Limb (tissue), 2 donors: ENCODE measurements at regions not wholly inside any gene's neighbourhood (a gene's known extent, or its start where the extent isn't known, plus 50 kb on each side); places are given as distances from the start of the nearest gene placed in this dataset.
"Not testable (repeated sequence)": the region's sequence is repeated elsewhere in the genome, so short reads cannot be mapped to it uniquely, and the experiment has no call there.

ENCODE experiments used
- DNase-seq, 2 donors: peaks; one replicate each; pipeline ENCODE4 v3.0.0-alpha.2; 2016; ENCODE audit errors: extremely low spot score in 2 of 2

- DNase-seq = no peak
Observed at GRCh38 chr9:1115370-1115769, 65.2 kb downstream of the DMRT2 start.

DNA sequence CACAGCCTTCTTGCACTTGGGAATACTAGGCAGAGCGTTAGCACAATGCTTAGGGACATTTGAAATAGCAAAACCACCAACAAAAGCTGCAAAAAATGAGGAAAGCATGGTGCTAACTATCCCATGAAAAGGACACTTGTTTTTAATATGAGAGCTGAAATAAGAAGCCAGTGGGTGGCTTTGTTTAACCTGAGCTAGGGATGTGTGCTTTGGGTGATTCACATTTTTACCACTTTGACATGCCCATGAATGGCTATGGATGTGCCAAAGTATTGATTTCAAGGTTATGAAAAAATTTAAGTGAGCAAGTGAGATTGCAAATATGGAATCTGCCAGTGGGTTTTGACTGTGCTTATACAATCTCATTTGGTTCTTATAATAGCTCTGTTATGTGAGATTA, 67.3 kb downstream of the DMRT2 start:
- no peak for DNase-seq

DNA sequence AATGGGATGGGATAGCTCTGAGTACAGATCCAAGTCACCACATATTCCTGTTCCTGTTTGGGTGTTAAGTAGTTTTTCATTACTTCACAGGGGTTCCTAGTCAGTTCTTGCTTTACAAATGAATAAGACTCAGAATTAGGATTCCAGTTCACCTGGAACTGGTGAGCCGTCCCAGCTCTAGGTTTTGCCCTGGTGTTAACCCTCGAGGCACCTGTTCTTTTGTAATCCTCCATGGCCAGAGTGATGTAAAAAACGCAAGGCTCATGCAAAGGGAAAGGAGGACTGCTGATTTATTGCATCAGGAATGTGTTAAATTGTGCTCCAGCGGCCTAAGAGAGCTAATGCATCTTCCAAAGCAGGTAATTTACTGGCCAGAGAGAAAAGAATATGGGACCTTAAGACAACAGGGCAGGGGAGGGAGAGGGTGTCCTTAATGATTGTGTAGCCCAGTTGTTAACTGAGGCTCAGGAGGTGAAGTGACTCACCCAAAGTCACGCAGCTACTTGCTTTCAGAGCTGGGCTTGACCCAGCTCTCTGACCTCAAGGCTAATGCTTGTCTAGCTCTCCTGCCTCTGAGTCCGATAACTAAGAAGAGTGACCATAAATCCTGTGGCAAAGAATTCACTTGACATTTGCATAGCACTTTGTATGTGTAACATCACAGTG, 70.5 kb downstream of the DMRT2 start:
- DNase-seq = no peak

DNA sequence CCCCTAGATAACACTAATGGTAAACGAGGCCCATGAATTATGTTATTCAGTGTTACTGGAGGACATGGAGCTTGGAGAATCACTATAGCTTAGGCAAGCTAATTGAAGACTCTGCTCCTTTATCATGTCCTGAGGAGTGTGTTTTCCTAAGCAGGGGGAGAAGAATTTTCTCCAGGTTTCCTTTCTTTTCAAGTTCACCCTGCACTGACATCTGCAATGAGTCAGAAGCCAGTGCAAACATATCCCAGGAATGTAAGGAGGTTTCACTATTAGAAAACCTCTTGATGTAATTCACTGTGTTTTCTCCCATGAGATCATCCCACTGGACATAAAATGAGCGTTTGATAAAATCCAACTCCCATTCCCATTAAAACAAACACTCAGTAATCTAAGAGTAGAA, 75.6 kb downstream of the DMRT2 start:
- DNase-seq = no peak

DNA sequence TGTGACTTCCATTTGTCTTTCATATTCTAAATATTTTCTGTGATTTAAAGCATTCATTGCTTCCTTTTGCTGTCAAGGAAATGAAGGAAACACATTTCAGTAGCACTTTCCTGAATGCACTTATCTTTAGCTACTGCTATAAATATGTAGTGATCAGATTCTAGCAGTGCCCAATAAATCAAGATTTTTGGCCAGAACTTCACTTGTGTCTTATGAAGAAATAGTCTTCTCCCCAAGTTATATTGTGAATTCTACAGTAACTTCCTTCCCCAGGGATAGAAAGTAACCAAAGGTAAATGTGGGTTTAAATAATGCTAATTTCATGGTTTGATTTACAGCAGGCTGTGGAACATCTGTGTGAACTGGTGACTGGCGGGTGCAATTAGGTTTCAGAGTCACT, 77.9 kb downstream of the DMRT2 start:
- no peak for DNase-seq

- DNase-seq = no peak
Observed at GRCh38 chr9:1129382-1129781, 79.2 kb downstream of the DMRT2 start.

DNA sequence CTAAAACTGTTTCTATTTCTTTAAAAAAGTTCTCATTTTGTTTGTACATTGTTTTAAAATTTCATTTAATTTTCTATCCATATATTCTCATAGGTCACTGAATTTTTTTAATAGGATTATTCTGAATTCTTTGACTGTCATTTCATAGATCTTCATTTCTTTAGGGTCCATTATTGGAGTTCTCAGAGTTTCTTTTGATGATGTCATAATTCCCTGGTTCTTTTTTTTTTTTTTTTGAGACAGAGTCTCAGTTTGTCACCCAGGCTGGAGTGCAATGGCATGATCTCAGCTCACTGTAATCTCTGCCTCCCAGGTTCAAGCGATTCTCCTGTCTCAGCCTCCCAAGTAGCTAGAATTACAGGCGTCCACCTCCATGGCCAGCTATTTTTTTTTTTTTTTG, 89.9 kb downstream of the DMRT2 start:
- DNase-seq = no peak

GRCh38 chr9:1151691-1152090, 101.5 kb downstream of the DMRT2 start:
- no peak for DNase-seq

- no peak for DNase-seq
Observed at GRCh38 chr9:1152171-1152570, 102.0 kb downstream of the DMRT2 start.

- no peak for DNase-seq
Observed at GRCh38 chr9:1154739-1155138, 104.6 kb downstream of the DMRT2 start.

GRCh38 chr9:1155602-1156001, 105.4 kb downstream of the DMRT2 start:
- DNase-seq = no peak

DNA sequence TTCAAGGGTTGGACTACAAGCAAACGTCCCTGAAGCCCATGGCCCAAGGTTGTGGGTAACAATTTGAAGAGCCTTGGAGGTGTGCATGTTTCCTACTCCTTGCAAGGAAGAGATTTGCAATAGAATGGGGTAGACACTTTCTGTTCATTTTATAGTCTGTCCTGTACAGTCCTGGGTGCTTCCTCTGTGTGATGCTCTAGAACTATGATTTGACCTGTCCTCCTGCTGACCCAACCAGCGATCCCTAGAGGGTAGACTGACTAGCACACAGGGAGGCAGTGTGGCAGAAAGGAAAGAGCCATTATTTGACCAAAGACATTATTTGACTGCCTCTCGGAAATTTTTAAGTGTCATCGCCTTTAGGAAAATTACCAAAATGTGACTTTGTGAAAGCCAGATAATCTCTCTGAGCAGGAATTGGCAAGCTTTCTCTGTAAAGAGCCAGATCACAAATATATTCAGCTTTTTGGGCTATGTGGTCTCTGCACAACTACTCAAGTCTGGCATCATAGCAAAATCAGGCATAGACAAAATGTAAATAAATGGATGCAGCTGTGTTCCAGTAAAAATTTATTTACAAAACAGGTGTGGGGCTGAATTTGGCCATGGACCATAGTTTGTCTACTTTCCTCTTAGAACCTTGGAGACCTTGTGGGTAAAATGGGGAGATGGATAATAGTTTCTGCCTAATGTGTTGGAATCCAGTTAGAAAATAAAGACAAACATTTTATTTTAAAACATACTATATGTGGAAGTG, 106.8 kb downstream of the DMRT2 start:
- DNase-seq = no peak

DNA sequence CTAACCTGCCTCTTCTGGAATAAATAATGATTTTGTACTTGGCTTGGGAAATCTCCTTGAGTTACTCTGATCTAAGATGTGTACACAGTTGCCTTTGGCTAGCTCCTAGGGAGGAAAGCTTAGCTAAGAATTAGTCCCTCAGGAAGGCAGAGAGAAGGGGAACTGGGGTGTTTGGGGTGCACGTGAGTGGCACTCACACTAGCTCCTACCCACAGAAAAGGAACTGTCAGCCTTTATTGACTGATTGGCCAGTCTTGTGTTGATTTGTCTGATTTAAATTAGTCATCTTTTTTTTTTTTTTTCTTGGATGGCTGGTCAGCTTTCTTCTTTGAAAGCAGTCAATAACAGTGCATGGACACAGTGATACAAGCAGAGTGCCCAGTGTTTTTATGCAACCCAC, 107.7 kb downstream of the DMRT2 start:
- DNase-seq = no peak

- no peak for DNase-seq
Observed at GRCh38 chr9:1170918-1171317, 120.8 kb downstream of the DMRT2 start.

DNA sequence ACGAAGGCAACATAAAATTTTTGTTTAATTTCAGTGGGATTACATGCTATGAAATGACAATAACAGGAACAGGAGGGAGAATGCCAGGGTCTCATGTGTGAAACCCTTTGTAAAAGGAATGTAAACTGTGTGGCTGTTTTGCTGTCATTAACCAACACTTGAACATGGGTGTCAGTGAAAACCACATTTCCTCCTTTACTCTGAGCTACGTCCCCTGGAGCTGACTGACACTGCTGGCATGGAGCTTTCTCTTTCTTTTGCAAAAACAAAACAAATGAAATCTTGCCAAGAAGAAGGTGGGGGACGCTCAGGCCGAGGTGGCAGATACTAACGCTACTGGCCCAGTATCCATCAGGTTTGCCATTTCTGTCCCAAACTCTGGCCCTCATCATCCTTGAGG, 121.4 kb downstream of the DMRT2 start:
- DNase-seq = no peak

DNA sequence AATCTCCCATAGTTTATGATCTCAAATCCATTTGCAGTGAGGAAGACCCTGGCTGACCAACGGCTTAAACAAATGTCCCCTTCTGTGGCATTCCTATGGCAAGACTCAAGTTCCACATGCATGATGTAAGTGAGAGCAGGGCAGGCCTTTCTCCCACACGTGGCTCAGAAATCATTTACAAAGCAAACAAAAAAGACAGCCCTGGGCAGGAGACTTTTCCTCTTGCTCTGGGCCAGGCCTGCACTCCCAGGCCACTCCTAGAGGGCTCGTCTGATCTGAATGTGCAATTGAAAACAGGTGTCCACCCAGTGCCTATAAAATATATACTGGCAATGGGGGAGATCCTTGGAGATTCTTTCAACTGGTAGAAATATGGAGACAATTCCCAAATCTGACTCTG, 123.1 kb downstream of the DMRT2 start:
- no peak for DNase-seq

DNA sequence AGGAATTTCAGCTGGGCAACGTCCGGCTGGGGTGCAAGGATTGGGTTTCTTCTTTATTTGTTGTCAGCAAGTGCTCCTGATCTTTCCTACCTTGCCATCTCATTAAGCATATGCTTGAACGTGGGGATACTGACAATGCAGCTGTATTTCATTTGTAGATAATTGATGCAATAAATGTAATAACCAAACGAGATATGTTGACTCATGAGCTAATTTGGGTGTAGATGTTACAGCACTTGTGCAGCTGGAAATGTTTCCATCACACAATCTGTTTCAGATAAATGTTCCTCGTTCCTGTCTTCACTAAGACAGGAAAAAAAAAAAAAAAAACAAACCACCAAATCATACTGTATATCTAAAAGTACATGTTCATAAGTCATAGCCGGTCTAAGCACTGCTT, 123.8 kb downstream of the DMRT2 start:
- peak in 1 of 2 donors; percentile 56 for DNase-seq

DNA sequence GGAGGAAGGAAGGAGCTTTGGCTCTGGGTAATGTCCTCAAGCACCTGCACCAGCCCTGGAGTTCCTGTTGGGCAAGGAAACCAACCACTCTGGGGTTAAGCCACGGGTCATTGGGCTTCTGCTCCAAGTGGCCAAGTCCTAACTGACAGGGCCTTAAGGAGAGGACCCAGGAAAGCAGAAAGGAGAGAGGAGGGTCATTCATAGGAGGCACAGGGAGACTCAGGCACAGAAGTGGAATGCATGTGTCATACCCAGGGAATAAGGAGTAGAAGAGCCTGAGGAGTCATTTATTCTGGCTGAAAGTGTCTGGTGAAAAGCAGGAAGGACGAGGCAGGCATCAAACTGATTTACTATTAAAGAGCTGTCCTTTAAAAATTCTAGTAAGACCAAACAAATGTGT, 129.2 kb downstream of the DMRT2 start:
- DNase-seq = no peak

GRCh38 chr9:1184146-1184545, 134.0 kb downstream of the DMRT2 start:
- DNase-seq = no peak

DNA sequence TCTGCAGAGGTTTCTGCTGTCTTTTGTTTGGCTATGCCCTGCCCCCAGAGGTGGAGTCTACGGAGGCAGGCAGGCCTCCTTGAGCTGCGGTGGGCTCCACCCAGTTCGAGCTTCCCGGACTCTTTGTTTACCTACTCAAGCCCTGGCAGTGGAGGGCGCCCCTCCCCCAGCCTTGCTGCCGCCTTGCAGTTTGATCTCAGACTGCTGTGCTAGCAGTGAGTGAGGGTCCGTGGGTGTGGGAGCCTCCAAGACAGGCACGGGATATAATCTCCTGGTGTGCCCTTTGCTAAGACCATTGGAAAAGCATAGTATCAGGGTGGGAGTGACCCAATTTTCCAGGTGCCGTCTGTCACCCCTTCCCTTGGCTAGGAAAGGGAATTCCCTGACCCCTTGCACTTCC, 137.0 kb downstream of the DMRT2 start:
- DNase-seq = not testable (repeated sequence)

- DNase-seq = not testable (repeated sequence)
Observed at GRCh38 chr9:1195636-1196035, 145.5 kb downstream of the DMRT2 start.

DNA sequence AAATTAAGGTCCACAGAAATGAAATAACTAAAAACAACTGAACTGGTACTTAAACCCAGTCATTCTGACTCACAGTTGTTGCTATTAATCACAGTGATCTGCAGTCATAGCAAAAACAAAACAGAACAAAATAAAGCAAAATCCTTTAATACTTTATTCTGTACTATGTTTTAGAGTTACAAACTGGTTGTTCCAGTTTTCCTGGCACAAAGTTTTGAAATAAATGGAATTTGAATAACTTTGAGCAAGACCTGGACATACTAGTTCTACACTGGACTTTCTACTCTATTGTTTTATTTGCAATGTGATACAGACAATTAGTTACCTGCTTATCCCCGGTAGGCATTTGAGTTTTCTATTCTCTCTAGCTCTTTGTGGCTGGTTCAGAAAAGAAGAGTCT, 147.9 kb downstream of the DMRT2 start:
- no peak for DNase-seq

DNA sequence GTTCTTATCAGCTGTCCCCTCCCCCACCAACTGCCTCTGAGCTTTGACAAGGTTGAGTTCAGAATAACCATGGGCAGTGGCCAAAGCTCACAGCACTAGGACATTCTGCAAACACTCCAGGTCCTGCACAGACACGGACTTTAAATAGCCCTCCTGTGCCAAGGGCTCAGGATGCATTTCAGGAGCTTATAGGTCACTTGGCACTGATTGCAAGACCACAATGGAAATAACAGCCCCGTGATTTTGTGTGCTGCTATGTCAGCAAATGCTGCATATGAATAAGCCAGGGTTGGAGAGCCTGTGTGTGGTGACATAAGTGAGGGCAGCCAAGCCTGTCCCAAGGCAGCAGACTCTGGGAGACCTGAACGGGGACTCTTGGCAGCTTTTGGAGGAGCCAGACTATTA, 150.7 kb downstream of the DMRT2 start:
- no peak for DNase-seq
